Fibroblast of skin of left quadriceps (primary cell): ENCODE measurements at regions not wholly inside any gene's neighbourhood (a gene's known extent, or its start where the extent isn't known, plus 50 kb on each side); places are given as distances from the start of the nearest gene placed in this dataset.
A peak's percentile ranks its signal among the peaks of the same experiment; 100 is the strongest.
"Not testable (repeated sequence)": the region's sequence is repeated elsewhere in the genome, so short reads cannot be mapped to it uniquely, and the experiment has no call there.

Experiments
- DNase-seq, 2 experiments: peaks; one replicate each; pipeline ENCODE4 v3.0.0-alpha.2; 2013; ENCODE audit warnings: low read depth in 2 of 2

DNA sequence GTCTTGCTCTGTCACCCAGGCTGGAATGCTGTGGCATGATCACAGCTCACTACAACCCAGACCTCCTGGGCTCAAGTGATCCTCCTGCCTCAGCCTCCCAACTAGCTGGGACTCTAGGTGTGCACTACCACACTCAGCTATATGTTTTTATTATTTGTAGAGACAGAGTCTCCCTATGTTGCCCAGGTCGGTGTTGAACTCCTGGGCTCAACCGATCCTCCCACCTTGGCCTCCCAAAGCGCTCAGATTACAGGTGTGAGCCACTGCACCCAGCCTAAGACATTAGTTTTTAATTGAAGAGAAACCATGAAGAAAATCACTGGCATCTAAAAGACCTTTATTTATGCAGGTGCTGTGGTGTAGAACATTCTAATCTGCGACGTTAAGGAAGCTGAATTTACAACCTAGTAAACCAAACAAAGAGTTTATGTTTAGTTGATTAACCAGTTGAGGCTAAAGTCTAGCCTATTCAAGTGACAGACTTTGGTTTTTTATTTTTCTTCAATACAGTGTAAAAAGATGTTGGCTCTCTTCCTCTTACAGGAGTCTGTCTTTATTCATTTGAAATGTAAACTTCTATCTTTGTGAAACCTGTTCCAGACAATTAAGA is 52.5 kb upstream of the NBL1 start:
- no peak for DNase-seq

GRCh38 chr1:19585507-19585906 is 58.6 kb upstream of the NBL1 start:
- no peak for DNase-seq

DNA sequence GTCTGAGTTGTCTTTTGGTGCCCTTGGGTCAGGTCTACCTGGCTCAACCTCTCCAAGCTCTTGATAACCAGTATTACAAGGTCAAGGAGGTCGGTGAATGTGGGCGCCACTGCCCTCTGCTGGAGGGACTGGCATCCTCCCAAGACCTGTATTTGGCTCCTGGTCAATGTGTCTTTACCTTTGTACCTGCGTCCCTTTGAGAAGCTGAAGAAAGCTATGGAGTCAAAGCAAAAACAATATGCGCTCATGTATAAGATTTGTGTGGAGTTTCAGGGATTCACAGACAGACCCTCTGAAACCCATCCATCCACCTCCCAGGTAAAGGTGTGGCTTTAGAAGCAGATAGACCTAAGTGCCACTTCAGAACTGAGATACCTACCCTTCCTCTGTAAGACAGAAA is 61.8 kb upstream of the NBL1 start:
- no peak for DNase-seq

- no peak for DNase-seq
Observed at GRCh38 chr1:19581381-19581780, 62.7 kb upstream of the NBL1 start.

DNA sequence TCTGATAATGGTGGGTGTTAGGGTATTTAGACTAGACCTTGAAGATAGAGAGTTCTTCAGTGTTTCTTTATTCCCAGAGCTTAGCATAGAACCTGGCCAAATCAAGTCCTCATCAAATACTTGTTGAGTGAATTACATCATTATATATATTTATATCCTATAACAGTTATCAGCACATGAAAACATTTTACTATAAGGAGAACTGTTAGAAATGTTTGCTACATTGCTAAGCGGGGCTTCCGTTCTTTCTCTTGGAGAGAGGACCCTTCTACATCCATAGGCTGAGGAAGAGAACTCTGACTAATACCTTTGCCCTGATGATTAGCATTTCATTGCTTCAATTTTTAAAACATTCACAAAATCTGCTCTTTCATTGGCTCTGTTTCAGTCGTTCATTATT is 66.5 kb upstream of the NBL1 start:
- no peak for DNase-seq

DNA sequence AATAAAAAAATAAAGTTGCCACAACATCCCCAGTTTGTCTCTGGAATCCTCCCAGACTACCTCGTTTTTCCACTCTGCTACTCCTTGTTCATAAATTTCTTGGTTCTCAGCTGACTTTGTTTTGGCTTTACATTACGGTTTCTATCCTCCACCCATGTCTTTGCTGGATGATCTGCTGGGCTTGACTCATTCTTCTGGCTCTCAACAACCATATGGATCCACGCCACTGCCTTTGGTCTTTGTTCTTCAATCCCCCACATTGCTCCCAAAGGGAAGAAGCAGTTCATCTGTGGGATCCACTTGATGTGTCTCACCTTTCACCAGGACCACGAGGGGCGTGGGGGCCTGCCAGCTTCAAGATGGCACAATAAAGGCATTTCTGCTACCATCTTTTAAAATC is 67.1 kb upstream of the NBL1 start:
- DNase-seq = peak; percentile 45 to 51

GRCh38 chr1:19569786-19570185 is 74.3 kb upstream of the NBL1 start:
- DNase-seq = no peak

DNA sequence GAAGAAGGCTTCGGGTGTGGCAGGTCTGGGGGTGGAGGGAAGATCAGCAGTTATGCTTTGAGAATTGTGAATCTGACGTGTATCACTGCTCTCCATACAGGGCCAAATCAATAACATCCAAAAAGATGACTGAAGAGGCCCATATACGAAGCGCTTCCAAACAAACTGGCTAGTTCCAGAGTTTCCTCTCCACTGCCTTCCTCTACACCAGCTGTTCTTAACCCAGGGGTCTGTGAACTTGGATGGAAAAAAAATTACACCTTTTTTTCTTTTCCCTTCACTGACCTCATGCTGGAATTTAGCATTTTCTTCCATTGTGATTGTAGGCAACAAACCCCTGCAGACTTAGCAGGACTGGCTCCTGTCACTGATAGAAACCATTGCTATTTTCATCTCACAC is 77.1 kb upstream of the NBL1 start:
- DNase-seq = no peak

- no peak for DNase-seq
Observed at GRCh38 chr1:19564366-19564765, 79.0 kb upstream of the CAPZB start.

DNA sequence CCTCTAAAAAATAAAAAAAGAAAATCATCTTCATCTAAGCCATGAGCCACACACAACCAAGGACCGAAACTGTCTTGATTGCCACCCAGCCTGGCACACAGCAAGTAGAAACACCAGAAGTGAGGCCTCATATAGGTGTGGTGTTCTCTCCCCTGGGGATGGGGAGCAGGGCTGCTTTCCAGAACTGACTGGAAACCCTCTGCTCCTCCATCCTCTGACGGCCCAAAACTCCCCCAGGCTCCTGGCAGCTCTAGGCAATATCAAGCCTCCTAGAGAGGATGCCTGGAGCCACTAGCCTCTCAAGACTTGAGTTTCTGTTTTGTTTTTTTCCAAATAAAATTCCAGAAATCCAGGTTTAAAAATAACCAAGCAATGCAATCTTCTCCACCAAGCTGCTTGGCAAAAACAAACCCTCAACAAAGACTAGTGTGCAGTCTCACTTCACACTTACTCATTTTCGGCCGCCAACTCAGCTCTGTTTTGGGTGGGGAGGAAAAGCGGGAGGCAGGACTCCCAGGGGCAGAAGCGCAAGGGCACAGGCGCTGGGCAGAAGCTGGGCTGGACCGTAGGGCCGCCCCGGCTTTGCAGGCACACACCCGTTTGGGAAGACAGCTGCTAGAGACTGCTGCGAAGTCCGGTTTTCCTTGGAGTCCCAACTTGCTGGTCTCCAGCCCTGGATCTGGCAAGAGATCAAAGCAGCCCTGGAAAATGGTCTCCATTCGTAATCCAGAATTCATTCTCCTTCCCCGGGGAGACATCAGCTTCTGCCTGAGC is 78.2 kb upstream of the CAPZB start:
- DNase-seq = peak in 1 of 2 experiments; percentile 20

GRCh38 chr1:19562847-19563246 is 77.5 kb upstream of the CAPZB start:
- no peak for DNase-seq

DNA sequence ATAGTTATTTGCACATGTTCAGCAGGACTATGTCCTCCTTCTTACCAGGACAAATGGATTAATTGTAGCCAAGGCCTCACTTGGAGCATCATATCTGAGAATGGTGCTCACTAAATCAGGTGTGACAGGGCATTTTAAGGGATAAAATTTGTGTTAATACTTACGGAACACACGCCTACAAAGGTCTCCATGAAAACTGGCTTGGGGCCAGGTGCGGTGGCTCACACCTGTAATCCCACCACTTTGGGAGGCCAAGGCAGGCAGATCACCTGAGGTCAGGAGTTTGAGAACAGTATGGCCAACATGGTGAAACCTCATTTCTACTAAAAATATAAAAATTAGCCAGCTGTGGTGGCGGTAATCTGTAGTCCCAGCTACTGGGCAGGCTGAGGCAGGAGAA is 75.1 kb upstream of the CAPZB start:
- no peak for DNase-seq

DNA sequence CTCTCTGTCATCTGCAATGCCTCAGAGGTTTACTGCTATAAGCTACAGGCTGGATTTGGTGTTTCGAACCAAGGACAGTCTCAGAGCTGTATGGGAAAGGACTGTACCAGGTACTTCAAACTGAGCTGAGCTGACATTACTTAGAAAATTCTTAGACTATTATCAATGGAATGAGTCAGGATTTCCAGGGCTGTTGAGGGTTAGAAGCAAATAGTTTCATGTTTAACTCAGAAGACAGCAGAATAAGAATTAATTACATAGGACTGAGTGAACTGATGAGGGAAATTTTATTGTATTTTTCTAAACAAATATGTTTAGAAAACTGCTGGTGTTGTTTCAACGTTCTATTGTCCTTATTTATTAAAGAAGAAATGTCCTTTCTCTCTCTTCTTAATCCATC is 74.3 kb upstream of the CAPZB start:
- DNase-seq = peak; percentile 36 to 44

DNA sequence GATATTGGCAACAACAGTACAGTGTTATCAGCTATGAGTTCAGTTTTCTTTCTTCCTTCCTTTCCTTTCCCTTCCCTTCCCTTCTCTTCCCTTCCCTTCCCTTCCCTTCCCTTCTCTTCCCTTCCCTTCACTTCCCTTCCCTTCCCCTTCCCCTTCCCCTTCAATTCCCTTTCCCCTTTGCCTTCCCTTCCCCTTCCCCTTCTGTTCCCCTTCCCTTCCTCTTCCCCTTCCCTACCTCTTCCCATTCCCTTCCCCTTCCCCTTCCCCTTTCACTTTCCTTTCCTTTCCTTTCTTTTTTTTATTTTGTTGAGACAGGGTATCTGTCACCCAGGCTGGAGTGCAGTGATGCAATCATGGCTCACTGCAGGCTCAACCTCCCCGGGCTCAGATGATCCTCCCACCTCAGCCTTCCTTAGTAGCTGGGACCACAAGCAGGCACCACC is 72.3 kb upstream of the CAPZB start:
- no peak for DNase-seq

DNA sequence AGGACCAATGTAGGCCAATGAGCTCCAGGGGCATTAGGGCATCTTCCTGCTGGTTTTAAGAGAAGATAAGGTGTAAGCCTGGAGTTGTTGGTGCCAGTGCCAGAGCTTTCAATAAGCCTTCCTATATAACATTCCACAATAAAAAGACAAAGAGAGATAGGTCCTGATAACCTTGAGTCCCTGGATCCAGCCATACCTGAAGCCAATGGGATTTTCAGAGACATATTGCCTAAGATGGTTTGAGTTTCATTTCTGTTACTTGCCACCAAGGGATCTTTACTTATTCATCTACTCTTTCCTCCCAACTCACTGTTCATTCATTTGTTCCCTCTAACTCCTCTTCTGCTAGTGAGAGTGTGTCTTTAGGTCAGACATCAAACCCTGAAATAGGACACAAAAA is 68.8 kb upstream of the CAPZB start:
- DNase-seq = no peak

DNA sequence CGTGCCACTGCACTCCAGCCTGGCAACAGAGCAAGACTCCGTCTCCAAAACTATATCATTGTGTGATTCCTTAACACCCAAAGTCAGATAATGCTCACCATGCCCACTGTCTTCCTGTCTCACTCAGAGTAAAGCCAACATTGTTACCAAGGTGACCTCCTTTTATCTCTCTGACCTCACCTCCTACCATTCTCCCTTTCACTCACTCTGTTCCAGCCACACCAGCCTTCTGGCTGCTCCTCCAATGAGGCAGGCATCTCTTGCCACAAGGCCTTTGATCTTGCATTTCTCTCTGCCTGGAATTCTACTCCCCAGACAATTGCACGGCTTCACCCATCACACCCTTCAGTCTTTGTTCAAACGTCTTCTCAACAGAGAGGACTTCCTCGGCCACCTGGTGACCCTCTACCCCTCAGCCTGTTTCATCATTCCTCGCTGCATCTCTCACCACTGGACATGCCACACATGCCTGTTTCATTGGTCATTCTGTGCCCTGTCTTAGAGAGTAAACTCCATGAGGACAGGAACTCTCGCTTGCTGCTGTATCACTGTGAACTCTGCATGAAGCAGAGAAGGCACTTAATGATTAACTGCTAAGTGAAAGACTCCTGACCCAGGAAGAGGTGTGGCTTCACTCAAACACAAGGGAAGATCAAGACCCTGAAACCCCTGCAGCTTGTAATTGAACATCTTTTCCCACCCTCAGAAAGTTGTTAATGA is 67.1 kb upstream of the CAPZB start:
- no peak for DNase-seq

DNA sequence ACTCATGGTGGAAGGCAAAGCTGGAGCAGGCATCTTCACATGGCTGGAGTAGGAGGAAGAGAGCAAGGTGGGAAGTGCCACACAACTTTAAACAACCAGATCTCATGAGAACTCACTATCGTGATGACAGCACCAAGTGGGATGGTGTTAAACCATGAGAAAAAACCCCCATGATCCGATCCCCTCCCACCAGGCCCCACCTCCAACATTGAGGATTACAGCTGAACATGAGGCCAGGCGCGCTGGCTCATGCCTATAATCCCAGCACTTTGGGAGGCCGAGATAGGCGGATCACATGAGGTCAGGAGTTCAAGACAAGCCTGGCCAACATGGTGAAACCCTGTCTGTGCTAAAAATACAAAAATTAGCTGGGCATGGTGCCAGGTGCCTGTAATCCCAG is 66.5 kb upstream of the CAPZB start:
- DNase-seq = not testable (repeated sequence)

DNA sequence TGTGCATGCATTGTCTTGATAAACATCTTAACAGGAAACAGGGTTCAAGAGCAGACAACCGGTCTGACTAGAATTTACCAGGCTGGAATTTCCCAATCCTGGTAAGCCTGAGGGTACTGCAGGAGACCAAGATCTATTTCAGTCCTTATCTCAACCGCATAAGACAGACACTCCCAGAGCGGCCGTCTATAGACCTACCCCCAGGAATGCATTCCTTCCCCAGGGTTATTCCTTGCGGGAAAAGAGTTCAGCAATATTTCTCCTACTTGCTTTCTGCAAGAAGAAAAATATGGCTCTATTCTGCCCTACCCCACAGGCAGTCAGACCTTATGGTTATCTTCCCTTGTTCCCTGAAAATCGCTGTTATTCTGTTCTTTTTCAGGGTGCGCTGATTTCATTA is 65.1 kb upstream of the CAPZB start:
- DNase-seq = not testable (repeated sequence)

- DNase-seq = no peak
Observed at GRCh38 chr1:19547814-19548213, 62.5 kb upstream of the CAPZB start.

DNA sequence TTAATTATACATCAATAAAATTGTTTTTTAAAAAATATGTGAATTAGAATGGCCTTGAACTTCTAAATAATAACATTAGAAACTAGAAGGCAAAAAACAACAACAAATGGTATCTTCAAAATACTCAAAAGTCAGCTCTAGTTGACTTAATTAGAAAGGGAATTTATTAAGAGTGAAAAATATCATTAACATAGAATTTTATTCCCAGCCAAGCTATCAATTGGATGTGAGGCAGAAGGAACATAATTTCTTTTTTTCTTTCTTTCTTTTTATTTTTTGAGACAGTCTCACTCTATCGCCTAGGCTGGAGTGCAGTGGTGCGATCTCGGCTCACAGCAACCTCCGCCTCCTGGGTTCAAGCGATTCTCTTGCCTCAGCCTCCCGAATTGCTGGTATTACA is 51.2 kb upstream of the CAPZB start:
- no peak for DNase-seq

- no peak for DNase-seq
Observed at GRCh38 chr1:19535214-19535613, 49.9 kb upstream of the CAPZB start.
